ENCODE measurements at regions not wholly inside any gene's neighbourhood (a gene's known extent, or its start where the extent isn't known, plus 50 kb on each side); places are given as distances from the start of the nearest gene placed in this dataset.

GRCh38 chr10:2898509-2898860 lies 168.9 kb upstream of the PFKP start:
- no peak overlapping the region for H2BK5ac ChIP-seq (ENCODE audit: low read depth, low read length, poor library complexity, severe bottlenecking)
- H2AK9ac ChIP-seq (replicated peaks; ENCODE audit: low read depth, low read length, poor library complexity): no peak overlapping the region
- H2AK5ac ChIP-seq (ENCODE audit: low read depth, low read length): no peak overlapping the region
- no peak overlapping the region for H3K27ac ChIP-seq (ENCODE audit: insufficient read depth, low read length)
- DNase-seq (no peak), ATAC-seq (ENCODE audit: low read depth) (no peak)
- peaks cover 4% of the 10 kb centered on the region; the same call in 1 of the 2 replicates for H3K27me3 ChIP-seq (ENCODE audit: control insufficient read depth, insufficient read depth, low read length)
- POLR2A ChIA-PET (ENCODE audit: unreplicated experiment): no interaction called here
- no peak overlapping the region for H3K9ac ChIP-seq (ENCODE audit: low read depth, low read length)
- H2BK15ac ChIP-seq (ENCODE audit: low read depth, low read length): no peak overlapping the region
- no peak overlapping the region for H2BK120ac ChIP-seq (ENCODE audit: low read depth, low read length)
- no peaks in the 10 kb centered on the region for H3K9me3 ChIP-seq (ENCODE audit: control insufficient read depth, insufficient read depth, low read length)
- H3K4me3 ChIP-seq (ENCODE audit: insufficient read depth, low read depth, low read length): no peak overlapping the region
- H4K20me1 ChIP-seq (ENCODE audit: insufficient read depth, low read length): no peaks in the 10 kb centered on the region
- H3K36me3 ChIP-seq (ENCODE audit: control insufficient read depth, insufficient read depth, low read length): no peaks in the 10 kb centered on the region
- intact Hi-C loops (cut with micrococcal nuclease): no loop called here
- H3K18ac ChIP-seq (ENCODE audit: low read depth, low read length): no peak overlapping the region
- no TSS peak for BruUV-seq (replicated peaks)
- H3K4ac ChIP-seq (ENCODE audit: low read depth, low read length): no peak overlapping the region
- H3K4me1 ChIP-seq (ENCODE audit: control insufficient read depth, insufficient read depth, low read length): no peaks in the 10 kb centered on the region
- H3K23ac ChIP-seq (ENCODE audit: low read depth, low read length): no peak overlapping the region
- no peak overlapping the region for H3K14ac ChIP-seq (replicated peaks; ENCODE audit: low read depth, low read length)
- 0% methylated on average over 1 of the region's 6 CpGs; no CpG with 5 or more reads in 1 of the 2 experiments for WGBS, 2 experiments (ENCODE audit: extremely low coverage in 2 of 2, insufficient read length in 1 of 2)
- no peak overlapping the region for H2BK20ac ChIP-seq (ENCODE audit: low read depth, low read length)
- in situ Hi-C loops (cut with MboI; ENCODE audit: low sequenced_read_pairs): no loop called here
- no peaks in the 10 kb centered on the region for H3K79me1 ChIP-seq (ENCODE audit: low read depth in 1 of 2, low read length in 2 of 2)
- H3K9me1 ChIP-seq (ENCODE audit: insufficient read depth, low read length): no peaks in the 10 kb centered on the region
- H2AFZ ChIP-seq (replicated peaks; ENCODE audit: low read length, poor library complexity): no peak overlapping the region
- H3K56ac ChIP-seq (ENCODE audit: extremely low read depth, insufficient read depth, low read length): no peak overlapping the region
- CTCF ChIA-PET: no interaction called here
- H3K4me2 ChIP-seq (ENCODE audit: low read depth, low read length): no peak overlapping the region
- TF ChIP-seq SMC3 (IDR thresholded peaks at IDR 0.05; ENCODE audit: low read depth, low read length) (no peak), CTCF (conservative IDR thresholded peaks at IDR 0.05; ENCODE audit: low read depth, low read length) (no peak), RAD21 (IDR thresholded peaks at IDR 0.05; ENCODE audit: low read length) (no peak), FOS (IDR thresholded peaks at IDR 0.05; ENCODE audit: low read depth, low read length) (no peak)
- no peak overlapping the region for H4K8ac ChIP-seq (ENCODE audit: low read depth in 2 of 2, low read length in 2 of 2)
- no peak overlapping the region for H4K91ac ChIP-seq (ENCODE audit: insufficient read depth, low read depth, low read length)
- dilution Hi-C loops (cut with HindIII; ENCODE audit: low sequenced_read_pairs, unreplicated experiment): no loop called here
- H4K5ac ChIP-seq (ENCODE audit: low read depth, low read length): no peak overlapping the region
